ENCODE measurements at regions not wholly inside any gene's neighbourhood (a gene's known extent, or its start where the extent isn't known, plus 50 kb on each side); places are given as distances from the start of the nearest gene placed in this dataset.

DNA sequence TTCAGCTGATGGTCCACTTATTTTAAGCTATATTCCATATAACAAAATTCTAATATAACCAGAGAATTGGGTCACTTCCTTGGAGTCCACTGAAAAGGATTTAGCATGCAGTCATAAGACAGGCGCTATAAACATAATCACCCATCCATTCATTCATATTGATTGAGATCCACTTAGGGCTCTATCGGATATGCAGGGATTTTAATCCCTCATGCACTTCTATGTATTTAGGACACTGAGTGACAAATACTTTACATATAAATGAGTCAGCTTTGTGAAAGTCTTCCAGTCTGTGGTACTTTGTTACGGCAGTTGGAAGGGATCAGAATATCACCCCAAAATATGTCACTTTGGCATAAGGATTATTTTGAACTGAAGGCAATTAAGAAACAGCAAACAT is 127.3 kb upstream of the ZNF608 start:
- no peak for TF ChIP-seq EP300 (IDR thresholded peaks at IDR 0.05)
- TF ChIP-seq, protein P1, sequence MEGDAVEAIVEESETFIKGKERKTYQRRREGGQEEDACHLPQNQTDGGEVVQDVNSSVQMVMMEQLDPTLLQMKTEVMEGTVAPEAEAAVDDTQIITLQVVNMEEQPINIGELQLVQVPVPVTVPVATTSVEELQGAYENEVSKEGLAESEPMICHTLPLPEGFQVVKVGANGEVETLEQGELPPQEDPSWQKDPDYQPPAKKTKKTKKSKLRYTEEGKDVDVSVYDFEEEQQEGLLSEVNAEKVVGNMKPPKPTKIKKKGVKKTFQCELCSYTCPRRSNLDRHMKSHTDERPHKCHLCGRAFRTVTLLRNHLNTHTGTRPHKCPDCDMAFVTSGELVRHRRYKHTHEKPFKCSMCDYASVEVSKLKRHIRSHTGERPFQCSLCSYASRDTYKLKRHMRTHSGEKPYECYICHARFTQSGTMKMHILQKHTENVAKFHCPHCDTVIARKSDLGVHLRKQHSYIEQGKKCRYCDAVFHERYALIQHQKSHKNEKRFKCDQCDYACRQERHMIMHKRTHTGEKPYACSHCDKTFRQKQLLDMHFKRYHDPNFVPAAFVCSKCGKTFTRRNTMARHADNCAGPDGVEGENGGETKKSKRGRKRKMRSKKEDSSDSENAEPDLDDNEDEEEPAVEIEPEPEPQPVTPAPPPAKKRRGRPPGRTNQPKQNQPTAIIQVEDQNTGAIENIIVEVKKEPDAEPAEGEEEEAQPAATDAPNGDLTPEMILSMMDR (IDR thresholded peaks at IDR 0.05): no peak

Data from tibial nerve (tissue), 4 donors.